ENCODE measurements at regions not wholly inside any gene's neighbourhood (a gene's known extent, or its start where the extent isn't known, plus 50 kb on each side); places are given as distances from the start of the nearest gene placed in this dataset.

DNA sequence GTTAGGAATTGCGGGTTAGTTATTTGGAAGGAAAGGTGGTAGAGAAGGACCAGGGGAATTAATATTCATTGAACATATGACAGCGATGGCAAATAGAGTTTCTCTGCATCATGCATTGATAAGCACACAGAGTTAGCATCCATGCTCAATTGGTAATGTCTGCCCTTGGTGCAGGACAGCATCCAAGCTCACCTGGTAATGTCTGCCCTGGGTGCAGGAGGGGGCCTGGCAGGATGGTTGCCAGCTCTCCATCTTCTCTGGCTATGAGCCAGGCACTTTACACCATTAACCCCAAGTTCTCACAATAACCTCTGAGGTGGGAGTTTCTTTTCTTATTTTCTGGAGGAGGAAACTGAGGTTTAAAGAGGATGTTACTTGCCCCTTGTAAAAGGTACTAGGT is 50.4 kb upstream of the RBFOX2 start:
- Histone ChIP-seq H3K36me3 (ENCODE audit: control insufficient read depth in 2 of 2, insufficient read depth in 1 of 2, low read length in 2 of 2) (no peaks in the 10 kb centered on the region), H3K4me3 (ENCODE audit: low read depth, low read length) (no peak overlapping the region), H3K4me1 (ENCODE audit: control insufficient read depth, insufficient read depth, low read length) (no peaks in the 10 kb centered on the region), H3K27ac (ENCODE audit: extremely low read depth, low read depth, low read length) (no peak overlapping the region), H3K9me3 (ENCODE audit: control insufficient read depth, insufficient read depth, low read depth, low read length) (no peaks in the 10 kb centered on the region)
- no peak for TF ChIP-seq ZNF155 (tag by site-specific recombination; IDR thresholded peaks at IDR 0.05)
- peak; percentile 85; the same call in 1 of the 2 replicates for TF ChIP-seq ZNF23 (tag by site-specific recombination; IDR thresholded peaks at IDR 0.05; ENCODE audit: borderline replicate concordance)
- TF ChIP-seq ZBTB17 (tag by site-specific recombination; IDR thresholded peaks at IDR 0.05) = peak; percentile 97
- CTCF ChIA-PET = interaction anchor here (0.6 to 6.5 kb wide), 3 partner anchors 10 to 13 kb away, joined by 3 to 87 read pairs (median 4); no protein-coding TSS in a partner anchor
- POLR2A ChIA-PET = interaction anchor here (0.5 kb wide), 1 partner anchor 10 kb away, joined by 3 read pairs; no protein-coding TSS in a partner anchor

All from HEK293 (cell line).